ENCODE measurements at regions not wholly inside any gene's neighbourhood (a gene's known extent, or its start where the extent isn't known, plus 50 kb on each side); places are given as distances from the start of the nearest gene placed in this dataset.

DNA sequence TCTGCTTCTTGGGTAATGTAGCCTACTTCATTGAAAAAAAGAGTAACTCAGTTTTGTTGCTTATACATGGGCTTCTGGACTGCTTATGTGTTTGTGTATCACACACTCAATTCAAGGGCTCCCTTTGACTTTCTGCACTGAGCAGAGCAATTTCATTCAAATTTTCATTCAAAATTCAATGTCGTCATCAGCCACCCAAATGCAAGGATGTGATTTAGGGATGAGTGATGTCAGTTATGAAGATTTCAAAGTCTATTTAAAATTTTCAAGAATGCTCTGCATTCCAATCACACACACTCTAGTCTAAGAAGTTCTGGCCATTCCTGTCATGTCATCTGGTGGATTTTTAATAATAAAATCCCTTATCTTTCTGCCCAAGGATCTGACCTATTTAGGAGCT lies 344.5 kb upstream of the ZFP64 start:
- Histone ChIP-seq H3K4me3 (no peak overlapping the region), H3K4me1 (no peaks in the 10 kb centered on the region), H3K36me3 (no peaks in the 10 kb centered on the region), H3K27ac (no peak overlapping the region), H3K9me3 (peaks cover 0 to 4% (median 0%) of the 10 kb centered on the region in 3 donors), H3K27me3 (peaks cover 15% of the 10 kb centered on the region)
- ATAC-seq: no peak
- TF ChIP-seq EP300 (IDR thresholded peaks at IDR 0.05) (no peak), POLR2AphosphoS5 (IDR thresholded peaks at IDR 0.05) (no peak), POLR2A (IDR thresholded peaks at IDR 0.05) (no peak)
- TF ChIP-seq, protein P1, sequence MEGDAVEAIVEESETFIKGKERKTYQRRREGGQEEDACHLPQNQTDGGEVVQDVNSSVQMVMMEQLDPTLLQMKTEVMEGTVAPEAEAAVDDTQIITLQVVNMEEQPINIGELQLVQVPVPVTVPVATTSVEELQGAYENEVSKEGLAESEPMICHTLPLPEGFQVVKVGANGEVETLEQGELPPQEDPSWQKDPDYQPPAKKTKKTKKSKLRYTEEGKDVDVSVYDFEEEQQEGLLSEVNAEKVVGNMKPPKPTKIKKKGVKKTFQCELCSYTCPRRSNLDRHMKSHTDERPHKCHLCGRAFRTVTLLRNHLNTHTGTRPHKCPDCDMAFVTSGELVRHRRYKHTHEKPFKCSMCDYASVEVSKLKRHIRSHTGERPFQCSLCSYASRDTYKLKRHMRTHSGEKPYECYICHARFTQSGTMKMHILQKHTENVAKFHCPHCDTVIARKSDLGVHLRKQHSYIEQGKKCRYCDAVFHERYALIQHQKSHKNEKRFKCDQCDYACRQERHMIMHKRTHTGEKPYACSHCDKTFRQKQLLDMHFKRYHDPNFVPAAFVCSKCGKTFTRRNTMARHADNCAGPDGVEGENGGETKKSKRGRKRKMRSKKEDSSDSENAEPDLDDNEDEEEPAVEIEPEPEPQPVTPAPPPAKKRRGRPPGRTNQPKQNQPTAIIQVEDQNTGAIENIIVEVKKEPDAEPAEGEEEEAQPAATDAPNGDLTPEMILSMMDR (IDR thresholded peaks at IDR 0.05): no peak
- 83 to 100% methylated on average over 1 of the region's 1 CpG for WGBS, 2 donors (ENCODE audit: low coverage in 1 of 2)

DNA sequence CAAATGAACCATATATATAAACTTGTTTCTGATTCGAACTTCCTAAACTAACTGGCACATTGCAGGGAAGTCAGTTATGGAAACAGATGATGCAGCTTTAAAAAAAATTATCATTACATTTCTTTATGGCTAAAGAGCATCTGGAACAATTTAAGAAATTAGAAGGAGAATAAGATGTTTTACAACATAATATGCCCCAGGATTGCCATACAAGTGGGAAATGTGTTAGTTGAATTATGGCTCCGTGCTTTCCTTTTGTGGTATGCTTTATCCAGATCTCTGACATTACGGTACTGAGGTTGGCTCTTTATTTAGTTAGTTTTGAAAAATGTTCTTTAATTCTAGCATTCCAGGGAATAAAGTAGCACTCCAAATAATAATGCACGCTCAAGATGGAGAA lies 343.0 kb upstream of the ZFP64 start:
- Histone ChIP-seq H3K9me3 (peaks cover 0 to 4% (median 0%) of the 10 kb centered on the region in 3 donors), H3K4me3 (no peak overlapping the region), H3K27me3 (peaks cover 9% of the 10 kb centered on the region), H3K36me3 (no peaks in the 10 kb centered on the region), H3K27ac (no peak overlapping the region), H3K4me1 (no peaks in the 10 kb centered on the region)
- TF ChIP-seq, protein P1 (IDR thresholded peaks at IDR 0.05): no peak
- no peak for TF ChIP-seq POLR2A (IDR thresholded peaks at IDR 0.05)
- no peak for TF ChIP-seq POLR2AphosphoS5 (IDR thresholded peaks at IDR 0.05)
- no peak for TF ChIP-seq EP300 (IDR thresholded peaks at IDR 0.05)
- no peak for ATAC-seq
- WGBS, 2 donors (ENCODE audit: low coverage in 1 of 2): 72% methylated on average over 4 of the region's 4 CpGs

DNA sequence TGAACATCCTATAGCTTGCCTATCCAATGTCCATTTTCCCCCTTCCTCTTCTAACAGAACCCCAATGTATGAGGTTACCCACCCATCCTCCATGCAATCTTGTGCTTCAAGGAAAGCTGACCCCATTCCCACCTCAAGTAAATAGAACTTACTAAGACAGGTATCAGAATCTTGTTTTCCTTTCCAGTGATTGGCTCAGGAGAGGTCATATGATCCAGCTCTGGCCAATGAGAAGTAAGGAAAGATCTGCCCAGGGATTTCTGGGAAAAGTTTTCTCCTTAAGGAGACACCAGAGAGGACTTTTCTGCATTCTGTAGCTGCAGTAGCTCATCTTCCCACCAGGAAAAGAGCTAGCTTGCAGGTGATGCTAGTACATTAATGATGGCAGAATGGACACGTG lies 341.8 kb upstream of the ZFP64 start:
- H3K36me3 ChIP-seq: no peaks in the 10 kb centered on the region
- no peak overlapping the region for H3K4me3 ChIP-seq
- H3K27me3 ChIP-seq: peaks cover 9% of the 10 kb centered on the region
- WGBS, 2 donors (ENCODE audit: low coverage in 1 of 2): 40 to 50% methylated on average over 1 of the region's 1 CpG
- TF ChIP-seq EP300 (IDR thresholded peaks at IDR 0.05) (no peak), POLR2AphosphoS5 (IDR thresholded peaks at IDR 0.05) (no peak), POLR2A (IDR thresholded peaks at IDR 0.05) (no peak)
- TF ChIP-seq, protein P1 (IDR thresholded peaks at IDR 0.05): no peak
- H3K4me1 ChIP-seq: no peaks in the 10 kb centered on the region
- ATAC-seq: no peak
- H3K9me3 ChIP-seq: peaks cover 0 to 4% (median 0%) of the 10 kb centered on the region in 3 donors
- no peak overlapping the region for H3K27ac ChIP-seq

DNA sequence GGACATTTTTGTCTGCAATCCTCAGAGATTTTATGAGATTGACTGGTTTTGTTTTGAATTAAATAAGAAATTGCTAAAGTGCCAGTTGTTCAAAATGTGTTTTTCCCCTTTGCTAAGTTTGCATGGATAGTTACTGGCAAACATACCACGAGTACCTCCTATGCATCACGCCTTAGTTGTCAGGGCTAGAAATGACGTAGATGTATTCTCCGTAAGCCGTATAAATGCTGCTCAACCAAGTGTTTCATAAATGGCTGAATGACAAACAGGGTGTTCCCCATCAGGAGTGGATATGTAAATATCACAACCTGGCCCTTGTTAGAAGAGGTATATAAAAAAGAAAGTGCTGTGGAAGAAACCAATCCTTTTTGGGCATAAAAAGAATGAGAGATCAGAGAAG lies 341.1 kb upstream of the ZFP64 start:
- Histone ChIP-seq H3K4me3 (no peak overlapping the region), H3K27ac (no peak overlapping the region), H3K4me1 (no peaks in the 10 kb centered on the region), H3K9me3 (peaks cover 0 to 4% (median 0%) of the 10 kb centered on the region in 3 donors), H3K36me3 (no peaks in the 10 kb centered on the region), H3K27me3 (peaks cover 9% of the 10 kb centered on the region)
- TF ChIP-seq, protein P1 (IDR thresholded peaks at IDR 0.05): no peak
- no peak for TF ChIP-seq POLR2AphosphoS5 (IDR thresholded peaks at IDR 0.05)
- no peak for TF ChIP-seq POLR2A (IDR thresholded peaks at IDR 0.05)
- TF ChIP-seq EP300 (IDR thresholded peaks at IDR 0.05): no peak
- ATAC-seq: no peak
- 80% methylated on average over 5 of the region's 5 CpGs; no CpG with 5 or more reads in 1 of the 2 donors for WGBS, 2 donors (ENCODE audit: low coverage in 1 of 2)

DNA sequence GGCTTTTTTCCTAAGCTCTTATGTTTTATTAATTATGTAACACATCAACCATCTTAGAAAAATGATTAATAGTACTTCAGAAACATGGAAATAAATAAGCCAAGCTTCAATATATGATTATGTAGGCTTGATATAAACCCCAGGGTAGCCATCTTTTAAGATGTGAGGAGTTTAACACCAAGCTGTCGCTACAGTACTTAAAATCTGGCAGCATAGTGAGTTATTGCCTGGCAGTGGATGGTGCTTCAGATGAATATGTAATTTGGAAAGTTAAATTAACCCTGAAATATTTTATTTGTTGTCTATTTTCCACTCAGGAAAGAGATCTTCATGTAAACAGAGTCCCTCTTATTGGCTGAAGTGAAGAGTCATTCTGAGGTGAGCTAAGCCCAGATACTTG lies 339.0 kb upstream of the ZFP64 start:
- Histone ChIP-seq H3K9me3 (peaks cover 0 to 4% (median 0%) of the 10 kb centered on the region in 3 donors), H3K27ac (no peak overlapping the region), H3K27me3 (no peaks in the 10 kb centered on the region), H3K4me1 (no peaks in the 10 kb centered on the region), H3K4me3 (no peak overlapping the region), H3K36me3 (no peaks in the 10 kb centered on the region)
- TF ChIP-seq POLR2AphosphoS5 (IDR thresholded peaks at IDR 0.05) (no peak), EP300 (IDR thresholded peaks at IDR 0.05) (no peak), POLR2A (IDR thresholded peaks at IDR 0.05) (no peak)
- TF ChIP-seq, protein P1 (IDR thresholded peaks at IDR 0.05): no peak
- no peak for ATAC-seq
- WGBS, 2 donors (ENCODE audit: low coverage in 1 of 2): 44 to 65% methylated on average over 1 of the region's 1 CpG

Measured in gastroesophageal sphincter (tissue), 4 donors.